ENCODE measurements at regions not wholly inside any gene's neighbourhood (a gene's known extent, or its start where the extent isn't known, plus 50 kb on each side); places are given as distances from the start of the nearest gene placed in this dataset.
"Not testable (repeated sequence)": the region's sequence is repeated elsewhere in the genome, so short reads cannot be mapped to it uniquely, and the experiment has no call there.

GRCh38 chr18:1014509-1014908 lies 109.8 kb downstream of the ADCYAP1 start:
- H3K36me3 ChIP-seq (ENCODE audit: control insufficient read depth, insufficient read depth, low read length): no peaks in the 10 kb centered on the region
- no peaks in the 10 kb centered on the region for H3K27me3 ChIP-seq (replicated peaks; ENCODE audit: control insufficient read depth, insufficient read depth, low read length, poor library complexity, severe bottlenecking)
- no peak overlapping the region for H3K4me3 ChIP-seq (ENCODE audit: insufficient read depth, low read depth, low read length, poor library complexity, severe bottlenecking)
- no peaks in the 10 kb centered on the region for H3K4me1 ChIP-seq (ENCODE audit: control insufficient read depth, insufficient read depth, low read length, poor library complexity, severe bottlenecking)
- DNase-seq: no peak
- no peaks in the 10 kb centered on the region for H3K9me3 ChIP-seq (ENCODE audit: control insufficient read depth, low read length)
- H3K27ac ChIP-seq (ENCODE audit: insufficient read depth, low read length, poor library complexity, severe bottlenecking): no peak overlapping the region

- no peaks in the 10 kb centered on the region for H3K4me1 ChIP-seq (ENCODE audit: control insufficient read depth, insufficient read depth, low read length, poor library complexity, severe bottlenecking)
- H3K27me3 ChIP-seq (replicated peaks; ENCODE audit: control insufficient read depth, insufficient read depth, low read length, poor library complexity, severe bottlenecking): no peaks in the 10 kb centered on the region
- H3K27ac ChIP-seq (ENCODE audit: insufficient read depth, low read length, poor library complexity, severe bottlenecking): no peak overlapping the region
- no peaks in the 10 kb centered on the region for H3K9me3 ChIP-seq (ENCODE audit: control insufficient read depth, low read length)
- H3K36me3 ChIP-seq (ENCODE audit: control insufficient read depth, insufficient read depth, low read length): no peaks in the 10 kb centered on the region
- H3K4me3 ChIP-seq (ENCODE audit: insufficient read depth, low read depth, low read length, poor library complexity, severe bottlenecking): no peak overlapping the region
- DNase-seq: no peak
Measured at GRCh38 chr18:1014951-1015624, 110.4 kb downstream of the ADCYAP1 start.

GRCh38 chr18:1015777-1016176 lies 111.1 kb downstream of the ADCYAP1 start:
- Histone ChIP-seq H3K4me3 (ENCODE audit: insufficient read depth, low read depth, low read length, poor library complexity, severe bottlenecking) (no peak overlapping the region), H3K4me1 (ENCODE audit: control insufficient read depth, insufficient read depth, low read length, poor library complexity, severe bottlenecking) (no peaks in the 10 kb centered on the region), H3K9me3 (ENCODE audit: control insufficient read depth, low read length) (no peaks in the 10 kb centered on the region), H3K27ac (ENCODE audit: insufficient read depth, low read length, poor library complexity, severe bottlenecking) (no peak overlapping the region), H3K36me3 (ENCODE audit: control insufficient read depth, insufficient read depth, low read length) (no peaks in the 10 kb centered on the region), H3K27me3 (replicated peaks; ENCODE audit: control insufficient read depth, insufficient read depth, low read length, poor library complexity, severe bottlenecking) (no peaks in the 10 kb centered on the region)
- no peak for DNase-seq

GRCh38 chr18:1017227-1018058 lies 112.8 kb downstream of the ADCYAP1 start:
- H3K4me1 ChIP-seq (ENCODE audit: control insufficient read depth, insufficient read depth, low read length, poor library complexity, severe bottlenecking): no peaks in the 10 kb centered on the region
- H3K27me3 ChIP-seq (replicated peaks; ENCODE audit: control insufficient read depth, insufficient read depth, low read length, poor library complexity, severe bottlenecking): no peaks in the 10 kb centered on the region
- no peaks in the 10 kb centered on the region for H3K36me3 ChIP-seq (ENCODE audit: control insufficient read depth, insufficient read depth, low read length)
- no peak for DNase-seq
- no peak overlapping the region for H3K4me3 ChIP-seq (ENCODE audit: insufficient read depth, low read depth, low read length, poor library complexity, severe bottlenecking)
- H3K9me3 ChIP-seq (ENCODE audit: control insufficient read depth, low read length): no peaks in the 10 kb centered on the region
- H3K27ac ChIP-seq (ENCODE audit: insufficient read depth, low read length, poor library complexity, severe bottlenecking): no peak overlapping the region

GRCh38 chr18:1018181-1018681 lies 113.6 kb downstream of the ADCYAP1 start:
- H3K36me3 ChIP-seq (ENCODE audit: control insufficient read depth, insufficient read depth, low read length): no peaks in the 10 kb centered on the region
- no peaks in the 10 kb centered on the region for H3K9me3 ChIP-seq (ENCODE audit: control insufficient read depth, low read length)
- no peak for DNase-seq
- H3K4me3 ChIP-seq (ENCODE audit: insufficient read depth, low read depth, low read length, poor library complexity, severe bottlenecking): no peak overlapping the region
- no peak overlapping the region for H3K27ac ChIP-seq (ENCODE audit: insufficient read depth, low read length, poor library complexity, severe bottlenecking)
- H3K4me1 ChIP-seq (ENCODE audit: control insufficient read depth, insufficient read depth, low read length, poor library complexity, severe bottlenecking): no peaks in the 10 kb centered on the region
- H3K27me3 ChIP-seq (replicated peaks; ENCODE audit: control insufficient read depth, insufficient read depth, low read length, poor library complexity, severe bottlenecking): no peaks in the 10 kb centered on the region

- H3K36me3 ChIP-seq (ENCODE audit: control insufficient read depth, insufficient read depth, low read length): no peaks in the 10 kb centered on the region
- H3K4me1 ChIP-seq (ENCODE audit: control insufficient read depth, insufficient read depth, low read length, poor library complexity, severe bottlenecking): no peaks in the 10 kb centered on the region
- H3K4me3 ChIP-seq (ENCODE audit: insufficient read depth, low read depth, low read length, poor library complexity, severe bottlenecking): no peak overlapping the region
- no peak for DNase-seq
- H3K27ac ChIP-seq (ENCODE audit: insufficient read depth, low read length, poor library complexity, severe bottlenecking): no peak overlapping the region
- H3K27me3 ChIP-seq (replicated peaks; ENCODE audit: control insufficient read depth, insufficient read depth, low read length, poor library complexity, severe bottlenecking): no peaks in the 10 kb centered on the region
- H3K9me3 ChIP-seq (ENCODE audit: control insufficient read depth, low read length): no peaks in the 10 kb centered on the region
Measured at GRCh38 chr18:1019191-1019590, 114.5 kb downstream of the ADCYAP1 start.

- no peaks in the 10 kb centered on the region for H3K9me3 ChIP-seq (ENCODE audit: control insufficient read depth, low read length)
- H3K36me3 ChIP-seq (ENCODE audit: control insufficient read depth, insufficient read depth, low read length): no peaks in the 10 kb centered on the region
- no peak overlapping the region for H3K4me3 ChIP-seq (ENCODE audit: insufficient read depth, low read depth, low read length, poor library complexity, severe bottlenecking)
- H3K4me1 ChIP-seq (ENCODE audit: control insufficient read depth, insufficient read depth, low read length, poor library complexity, severe bottlenecking): no peaks in the 10 kb centered on the region
- no peak overlapping the region for H3K27ac ChIP-seq (ENCODE audit: insufficient read depth, low read length, poor library complexity, severe bottlenecking)
- H3K27me3 ChIP-seq (replicated peaks; ENCODE audit: control insufficient read depth, insufficient read depth, low read length, poor library complexity, severe bottlenecking): no peaks in the 10 kb centered on the region
- no peak for DNase-seq
Measured at GRCh38 chr18:1020731-1021344, 116.2 kb downstream of the ADCYAP1 start.

- Histone ChIP-seq H3K27me3 (replicated peaks; ENCODE audit: control insufficient read depth, insufficient read depth, low read length, poor library complexity, severe bottlenecking) (no peaks in the 10 kb centered on the region), H3K9me3 (ENCODE audit: control insufficient read depth, low read length) (no peaks in the 10 kb centered on the region), H3K4me1 (ENCODE audit: control insufficient read depth, insufficient read depth, low read length, poor library complexity, severe bottlenecking) (no peaks in the 10 kb centered on the region), H3K27ac (ENCODE audit: insufficient read depth, low read length, poor library complexity, severe bottlenecking) (no peak overlapping the region), H3K36me3 (ENCODE audit: control insufficient read depth, insufficient read depth, low read length) (no peaks in the 10 kb centered on the region), H3K4me3 (ENCODE audit: insufficient read depth, low read depth, low read length, poor library complexity, severe bottlenecking) (no peak overlapping the region)
- DNase-seq: no peak
Measured at GRCh38 chr18:1026930-1027329, 122.3 kb downstream of the ADCYAP1 start.

GRCh38 chr18:1033092-1033491 lies 128.4 kb downstream of the ADCYAP1 start:
- H3K9me3 ChIP-seq (ENCODE audit: control insufficient read depth, low read length); H3K4me3 ChIP-seq (ENCODE audit: insufficient read depth, low read depth, low read length, poor library complexity, severe bottlenecking); H3K36me3 ChIP-seq (ENCODE audit: control insufficient read depth, insufficient read depth, low read length); H3K27me3 ChIP-seq (replicated peaks; ENCODE audit: control insufficient read depth, insufficient read depth, low read length, poor library complexity, severe bottlenecking); H3K27ac ChIP-seq (ENCODE audit: insufficient read depth, low read length, poor library complexity, severe bottlenecking); H3K4me1 ChIP-seq (ENCODE audit: control insufficient read depth, insufficient read depth, low read length, poor library complexity, severe bottlenecking); DNase-seq: not testable (repeated sequence)

- Histone ChIP-seq H3K9me3 (ENCODE audit: control insufficient read depth, low read length) (no peaks in the 10 kb centered on the region), H3K4me3 (ENCODE audit: insufficient read depth, low read depth, low read length, poor library complexity, severe bottlenecking) (no peak overlapping the region), H3K36me3 (ENCODE audit: control insufficient read depth, insufficient read depth, low read length) (no peaks in the 10 kb centered on the region), H3K27me3 (replicated peaks; ENCODE audit: control insufficient read depth, insufficient read depth, low read length, poor library complexity, severe bottlenecking) (no peaks in the 10 kb centered on the region), H3K27ac (ENCODE audit: insufficient read depth, low read length, poor library complexity, severe bottlenecking) (no peak overlapping the region), H3K4me1 (ENCODE audit: control insufficient read depth, insufficient read depth, low read length, poor library complexity, severe bottlenecking) (no peaks in the 10 kb centered on the region)
- no peak for DNase-seq
Measured at GRCh38 chr18:1034971-1035370, 130.3 kb downstream of the ADCYAP1 start.
